Vagina (tissue), 2 donors: ENCODE measurements at regions not wholly inside any gene's neighbourhood (a gene's known extent, or its start where the extent isn't known, plus 50 kb on each side); places are given as distances from the start of the nearest gene placed in this dataset.

Experiments used
- CTCF ChIP-seq, 3 experiments: fragments of 450-650 bp in 2 of 3; fragments of 200-600 bp in 1 of 3; sonication (generic) in 1 of 3; IDR thresholded peaks; one replicate each; pipeline ENCODE4 v1.5.1; 2017 to 2019; ENCODE audit warnings: antibody characterized with exemption in 3 of 3, mild to moderate bottlenecking in 2 of 3, moderate library complexity in 2 of 3
- POLR2A ChIP-seq, 2 donors: fragments of 450-650 bp; IDR thresholded peaks; one replicate each; pipeline ENCODE4 v1.6.1; 2017; ENCODE audit warnings: antibody characterized with exemption in 2 of 2, mild to moderate bottlenecking in 2 of 2, moderate library complexity in 2 of 2

- no peak for TF ChIP-seq CTCF (IDR thresholded peaks at IDR 0.05)
- TF ChIP-seq POLR2A (IDR thresholded peaks at IDR 0.05) = no peak
Measured at GRCh38 chr3:152587861-152588260, 247.1 kb upstream of the P2RY1 start.
